Activated CD8-positive, alpha-beta T cell treated with anti-CD3 and anti-CD28 coated beads for 36 hours (primary cell): ENCODE measurements at regions not wholly inside any gene's neighbourhood (a gene's known extent, or its start where the extent isn't known, plus 50 kb on each side); places are given as distances from the start of the nearest gene placed in this dataset.

Experiments
- ATAC-seq: fragments of 200-7000 bp; cut with Tn5 transposase; one replicate; pipeline ENCODE4 v1.10.0; 2021; ENCODE audit warnings: mild to moderate bottlenecking, moderate library complexity
- CTCF ChIA-PET: fragments of 350-600 bp; sonication (Branson Sonifier 250); formaldehyde crosslinking; loops from one replicate; lab custom pipeline; 2021; ENCODE audit warnings: antibody characterized with exemption; lab: Charles Lee
- POLR2A ChIA-PET: fragments of 350-600 bp; sonication (Branson Sonifier 250); formaldehyde crosslinking; loops from one replicate; lab custom pipeline; 2021; ENCODE audit warnings: antibody characterized with exemption; lab: Charles Lee
- DNase-seq: peaks from one replicate; pipeline ENCODE4 v3.0.0-alpha.2; 2020
- H3K27ac Mint-ChIP-seq: one replicate; pipeline ENCODE4 v1.8.0; 2021; ENCODE audit warnings: mild to moderate bottlenecking, mixed read lengths
- H3K27me3 Mint-ChIP-seq: one replicate; pipeline ENCODE4 v1.8.0; 2021; ENCODE audit warnings: mixed read lengths
- H3K36me3 Mint-ChIP-seq: one replicate; pipeline ENCODE4 v1.8.0; 2021; ENCODE audit warnings: low read depth, mixed read lengths
- H3K4me1 Mint-ChIP-seq: one replicate; pipeline ENCODE4 v1.8.0; 2021; ENCODE audit warnings: low read depth, mixed read lengths
- H3K4me3 Mint-ChIP-seq: one replicate; pipeline ENCODE4 v1.8.0; 2021; ENCODE audit warnings: mild to moderate bottlenecking, moderate library complexity, mixed read lengths
- H3K9me3 Mint-ChIP-seq: one replicate; pipeline ENCODE4 v1.8.0; 2021; ENCODE audit warnings: mixed read lengths
- intact Hi-C: fragments of 100-400 bp; cut with micrococcal nuclease; formaldehyde crosslinking; loops from one replicate; pipeline ENCODE4 v1.10.0; 2022
- TF ChIP-seq, protein P1 (sequence below): fragments of 200-600 bp; IDR thresholded peaks from one replicate; pipeline ENCODE4 v1.8.0; 2022; ENCODE audit warnings: antibody characterized with exemption, mild to moderate bottlenecking

- Mint-ChIP-seq H3K4me3 (no peak overlapping the region), H3K36me3 (no peaks in the 10 kb centered on the region), H3K4me1 (no peaks in the 10 kb centered on the region), H3K27ac (no peak overlapping the region), H3K27me3 (no peaks in the 10 kb centered on the region), H3K9me3 (no peaks in the 10 kb centered on the region)
- ChIA-PET CTCF (no interaction called here), POLR2A (no interaction called here)
- no peak for ATAC-seq
- TF ChIP-seq, protein P1, sequence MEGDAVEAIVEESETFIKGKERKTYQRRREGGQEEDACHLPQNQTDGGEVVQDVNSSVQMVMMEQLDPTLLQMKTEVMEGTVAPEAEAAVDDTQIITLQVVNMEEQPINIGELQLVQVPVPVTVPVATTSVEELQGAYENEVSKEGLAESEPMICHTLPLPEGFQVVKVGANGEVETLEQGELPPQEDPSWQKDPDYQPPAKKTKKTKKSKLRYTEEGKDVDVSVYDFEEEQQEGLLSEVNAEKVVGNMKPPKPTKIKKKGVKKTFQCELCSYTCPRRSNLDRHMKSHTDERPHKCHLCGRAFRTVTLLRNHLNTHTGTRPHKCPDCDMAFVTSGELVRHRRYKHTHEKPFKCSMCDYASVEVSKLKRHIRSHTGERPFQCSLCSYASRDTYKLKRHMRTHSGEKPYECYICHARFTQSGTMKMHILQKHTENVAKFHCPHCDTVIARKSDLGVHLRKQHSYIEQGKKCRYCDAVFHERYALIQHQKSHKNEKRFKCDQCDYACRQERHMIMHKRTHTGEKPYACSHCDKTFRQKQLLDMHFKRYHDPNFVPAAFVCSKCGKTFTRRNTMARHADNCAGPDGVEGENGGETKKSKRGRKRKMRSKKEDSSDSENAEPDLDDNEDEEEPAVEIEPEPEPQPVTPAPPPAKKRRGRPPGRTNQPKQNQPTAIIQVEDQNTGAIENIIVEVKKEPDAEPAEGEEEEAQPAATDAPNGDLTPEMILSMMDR, result no peak
- intact Hi-C loops, result no loop called here
- DNase-seq, result no peak
Observed at GRCh38 chr7:41149576-41149975, 553.3 kb downstream of the INHBA start.

DNA sequence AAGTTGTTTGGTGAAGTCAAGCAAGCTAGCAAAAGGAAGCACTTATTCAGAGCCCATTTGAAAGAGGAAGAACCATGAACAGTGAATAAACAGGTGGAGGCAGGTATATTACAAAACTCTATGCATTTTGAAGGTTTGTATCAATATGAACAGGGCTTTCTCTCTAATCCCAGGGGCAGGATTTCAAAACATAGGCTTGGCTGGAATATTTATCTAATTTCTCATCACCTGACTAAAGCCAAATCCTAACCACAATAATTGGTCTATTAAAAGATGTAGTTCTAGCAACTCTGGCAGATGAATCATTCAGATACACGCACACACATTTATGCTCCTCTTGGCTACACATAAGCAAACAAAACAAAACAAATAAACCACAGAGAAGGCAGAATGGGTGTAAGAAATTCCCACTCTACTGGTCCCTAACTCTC is 554.4 kb downstream of the INHBA start:
- ChIA-PET POLR2A (no interaction called here), CTCF (no interaction called here)
- no peaks in the 10 kb centered on the region for H3K9me3 Mint-ChIP-seq
- H3K4me3 Mint-ChIP-seq, result no peak overlapping the region
- intact Hi-C loops, result no loop called here
- H3K27ac Mint-ChIP-seq, result no peak overlapping the region
- H3K36me3 Mint-ChIP-seq, result no peaks in the 10 kb centered on the region
- H3K4me1 Mint-ChIP-seq, result no peaks in the 10 kb centered on the region
- no peaks in the 10 kb centered on the region for H3K27me3 Mint-ChIP-seq
- ATAC-seq (no peak), DNase-seq (no peak)
- TF ChIP-seq, protein P1, result no peak

DNA sequence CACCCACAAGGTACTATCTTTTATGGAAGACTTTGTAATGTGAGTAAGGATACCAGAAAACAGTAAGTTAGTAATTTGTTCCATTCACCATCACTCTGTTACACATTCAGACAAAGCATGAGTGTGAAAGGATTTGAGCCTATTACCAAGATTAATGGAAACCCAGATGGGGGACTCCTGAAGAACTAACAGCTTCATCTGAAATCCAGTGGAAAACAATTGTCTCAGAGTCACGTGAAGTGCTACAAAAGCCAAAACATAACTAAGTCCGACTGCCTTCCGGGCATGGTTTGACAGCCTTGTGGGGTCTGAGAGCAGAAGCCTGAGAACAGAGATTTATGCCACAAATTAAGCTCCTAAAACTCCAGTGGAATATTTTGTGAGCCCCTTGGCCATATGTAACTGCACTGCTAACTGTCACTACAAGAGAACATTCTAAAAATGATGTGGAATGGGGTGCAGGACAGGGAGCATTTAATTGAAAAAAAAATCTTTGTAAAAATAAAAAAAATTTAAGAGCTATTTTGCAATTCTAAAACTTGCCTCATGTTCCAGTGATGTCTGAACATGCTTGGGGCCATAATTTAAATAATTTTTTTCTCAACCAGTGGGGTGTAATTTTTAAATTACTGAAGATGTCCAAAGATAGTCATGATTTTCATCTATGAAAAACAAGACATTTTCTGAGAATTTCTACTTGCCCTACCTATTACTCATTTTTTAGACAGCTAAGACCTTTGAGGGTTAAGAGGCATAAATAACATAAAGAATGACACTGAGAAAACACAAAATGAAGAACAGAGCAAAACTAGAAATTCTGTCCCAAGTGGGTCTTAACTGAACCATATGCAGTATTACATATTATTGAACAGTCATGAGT is 555.0 kb downstream of the INHBA start:
- TF ChIP-seq, protein P1, result no peak
- no peak overlapping the region for H3K27ac Mint-ChIP-seq
- H3K4me1 Mint-ChIP-seq, result no peaks in the 10 kb centered on the region
- intact Hi-C loops, result no loop called here
- H3K36me3 Mint-ChIP-seq, result no peaks in the 10 kb centered on the region
- DNase-seq (no peak), ATAC-seq (no peak)
- H3K4me3 Mint-ChIP-seq, result no peak overlapping the region
- CTCF ChIA-PET, result no interaction called here
- no peaks in the 10 kb centered on the region for H3K27me3 Mint-ChIP-seq
- H3K9me3 Mint-ChIP-seq, result no peaks in the 10 kb centered on the region
- POLR2A ChIA-PET, result no interaction called here

GRCh38 chr7:41146429-41146828 is 556.5 kb downstream of the INHBA start:
- no peak for ATAC-seq
- ChIA-PET POLR2A (no interaction called here), CTCF (no interaction called here)
- no peak for DNase-seq
- Mint-ChIP-seq H3K27ac (no peak overlapping the region), H3K9me3 (no peaks in the 10 kb centered on the region), H3K27me3 (no peaks in the 10 kb centered on the region), H3K36me3 (no peaks in the 10 kb centered on the region), H3K4me1 (no peaks in the 10 kb centered on the region), H3K4me3 (no peak overlapping the region)
- TF ChIP-seq, protein P1, result no peak
- intact Hi-C loops, result no loop called here

DNA sequence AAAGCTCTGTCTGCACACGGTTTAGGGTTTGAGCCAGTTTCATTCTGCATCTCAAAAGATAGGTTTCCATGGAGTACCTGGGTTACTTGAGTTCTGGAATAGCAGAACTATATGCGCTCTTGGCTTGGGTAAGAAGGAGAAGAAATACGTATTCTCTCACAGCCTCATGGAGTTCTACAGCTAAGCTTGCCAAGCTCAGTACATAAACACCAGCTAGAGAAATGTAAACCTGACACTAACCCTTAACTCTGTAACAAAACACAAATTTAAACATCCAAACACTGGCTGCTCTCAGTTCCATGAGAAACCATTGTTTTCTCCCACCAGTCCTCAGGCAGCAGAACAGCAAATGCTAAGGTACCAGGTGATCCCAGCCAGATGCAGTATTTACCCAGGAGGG is 557.2 kb downstream of the INHBA start:
- Mint-ChIP-seq H3K27ac (no peak overlapping the region), H3K36me3 (no peaks in the 10 kb centered on the region), H3K4me3 (no peak overlapping the region), H3K4me1 (no peaks in the 10 kb centered on the region), H3K9me3 (no peaks in the 10 kb centered on the region), H3K27me3 (no peaks in the 10 kb centered on the region)
- no peak for ATAC-seq
- POLR2A ChIA-PET, result no interaction called here
- CTCF ChIA-PET, result no interaction called here
- no peak for DNase-seq
- TF ChIP-seq, protein P1, result no peak
- intact Hi-C loops, result no loop called here
